ENCODE measurements at regions not wholly inside any gene's neighbourhood (a gene's known extent, or its start where the extent isn't known, plus 50 kb on each side); places are given as distances from the start of the nearest gene placed in this dataset.

DNA sequence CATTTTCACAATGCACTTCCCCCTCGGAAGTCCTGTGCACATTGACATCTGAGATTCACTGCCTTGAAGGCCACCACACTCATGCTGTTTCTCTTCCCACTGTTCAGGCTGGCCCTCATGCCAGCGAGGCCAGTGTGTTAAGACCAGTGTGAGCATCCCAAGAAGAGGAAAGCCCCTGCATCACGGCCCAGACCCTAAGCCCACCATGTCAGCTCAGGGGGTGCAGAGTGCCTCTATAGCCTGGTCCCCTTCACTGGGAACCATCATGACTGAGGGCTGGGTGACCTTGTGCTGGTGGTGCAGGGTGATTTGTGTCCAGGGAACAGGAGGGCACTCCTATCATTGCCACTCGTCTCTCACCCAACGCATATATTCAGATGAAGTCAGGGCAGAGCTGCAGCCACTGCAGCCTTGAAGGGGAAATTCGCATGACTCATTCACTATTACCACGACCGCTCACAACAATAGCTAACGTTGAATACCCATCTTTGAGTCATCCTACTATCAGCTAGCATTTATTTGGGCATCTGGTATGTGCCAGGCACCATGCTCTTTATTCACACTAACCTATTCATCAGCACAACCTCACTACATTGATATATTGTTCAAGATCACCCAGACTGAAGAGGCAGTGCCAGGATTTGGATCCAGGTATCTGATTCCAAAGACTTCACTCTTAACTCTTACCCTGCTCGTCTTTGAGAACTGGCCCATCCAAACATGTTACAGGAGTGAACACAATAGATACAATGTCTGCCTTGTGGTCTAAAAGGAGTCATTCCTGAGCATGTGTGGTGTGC lies 58.8 kb upstream of the SLC6A11 start:
- TF ChIP-seq CTCF (conservative IDR thresholded peaks at IDR 0.05; ENCODE audit: low read depth in 2 of 2) (no peak), ZNF331 (CRISPR knock-in tag; IDR thresholded peaks at IDR 0.05; ENCODE audit: low read depth) (no peak), REST (IDR thresholded peaks at IDR 0.05; ENCODE audit: unreplicated experiment) (no peak), EZH2 (IDR thresholded peaks at IDR 0.05; ENCODE audit: low read depth, unreplicated experiment) (no peak), POLR2AphosphoS5 (IDR thresholded peaks at IDR 0.05; ENCODE audit: low read depth) (no peak), EZH2phosphoT487 (IDR thresholded peaks at IDR 0.05; ENCODE audit: unreplicated experiment) (no peak), ZNF114 (CRISPR knock-in tag; IDR thresholded peaks at IDR 0.05) (no peak), STAT1 (IDR thresholded peaks at IDR 0.05; ENCODE audit: unreplicated experiment) (no peak), ETS1 (IDR thresholded peaks at IDR 0.05) (no peak), JUNB (IDR thresholded peaks at IDR 0.05; ENCODE audit: unreplicated experiment) (no peak), ZNF462 (CRISPR knock-in tag; IDR thresholded peaks at IDR 0.05) (no peak), CREB1 (CRISPR knock-in tag; IDR thresholded peaks at IDR 0.05; ENCODE audit: low read depth) (no peak)
